Urinary bladder (tissue), 3 donors: ENCODE measurements at regions not wholly inside any gene's neighbourhood (a gene's known extent, or its start where the extent isn't known, plus 50 kb on each side); places are given as distances from the start of the nearest gene placed in this dataset.

Source experiments
- DNase-seq: peaks from one replicate; pipeline ENCODE4 v3.0.0-alpha.2; 2015; ENCODE audit errors: extremely low spot score
- H3K27ac ChIP-seq: one replicate; pipeline ENCODE4 v1.5.1; 2013; ENCODE audit warnings: low read depth, mild to moderate bottlenecking, moderate library complexity
- H3K36me3 ChIP-seq: one replicate; pipeline ENCODE4 v1.6.1; 2013; ENCODE audit warnings: mild to moderate bottlenecking, moderate library complexity; ENCODE audit not compliant: insufficient read depth
- H3K4me1 ChIP-seq: one replicate; pipeline ENCODE4 v1.6.1; 2013; ENCODE audit warnings: mild to moderate bottlenecking, moderate library complexity; ENCODE audit not compliant: insufficient read depth
- H3K4me3 ChIP-seq: one replicate; pipeline ENCODE4 v1.5.1; 2013; ENCODE audit warnings: low read depth, low read length
- WGBS: extraction: QIAGEN DNeasy Blood & Tissue Kit; methylation state at CpG from one replicate; pipeline ENCODE4 v1.1.7; 2013; 5-methylcytosine and 5-hydroxymethylcytosine counted together
- donor health status: healthy with polysubstance abuse.
- donor health status: healthy.

DNA sequence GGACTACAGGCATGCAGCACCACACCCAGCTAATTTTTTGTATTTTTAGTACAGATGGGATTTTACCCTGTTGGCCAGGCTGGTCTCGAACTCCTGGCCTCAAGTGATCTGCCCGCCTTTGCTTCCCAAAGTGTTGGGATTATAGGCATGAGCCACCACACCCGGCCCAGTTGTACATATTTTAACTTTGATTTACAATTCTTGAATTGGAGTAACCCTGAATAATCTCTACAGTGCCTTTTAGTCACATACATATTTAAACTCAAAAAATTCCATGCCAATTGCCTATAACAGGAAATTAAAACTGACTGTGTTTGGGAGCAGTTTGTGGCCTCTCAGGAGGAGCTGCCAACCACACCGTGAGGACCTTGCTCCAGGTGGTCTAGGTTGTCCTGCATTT, 199.8 kb upstream of the PDE10A start:
- no peaks in the 10 kb centered on the region for H3K36me3 ChIP-seq
- H3K4me3 ChIP-seq = no peak overlapping the region
- 86% methylated on average over 4 of the region's 4 CpGs for WGBS
- H3K4me1 ChIP-seq = no peaks in the 10 kb centered on the region
- no peak for DNase-seq
- no peak overlapping the region for H3K27ac ChIP-seq

GRCh38 chr6:165861226-165861625, 198.2 kb upstream of the PDE10A start:
- DNase-seq = no peak
- 66% methylated on average over 6 of the region's 6 CpGs for WGBS
- Histone ChIP-seq H3K36me3 (no peaks in the 10 kb centered on the region), H3K4me3 (no peak overlapping the region), H3K4me1 (no peaks in the 10 kb centered on the region), H3K27ac (no peak overlapping the region)

DNA sequence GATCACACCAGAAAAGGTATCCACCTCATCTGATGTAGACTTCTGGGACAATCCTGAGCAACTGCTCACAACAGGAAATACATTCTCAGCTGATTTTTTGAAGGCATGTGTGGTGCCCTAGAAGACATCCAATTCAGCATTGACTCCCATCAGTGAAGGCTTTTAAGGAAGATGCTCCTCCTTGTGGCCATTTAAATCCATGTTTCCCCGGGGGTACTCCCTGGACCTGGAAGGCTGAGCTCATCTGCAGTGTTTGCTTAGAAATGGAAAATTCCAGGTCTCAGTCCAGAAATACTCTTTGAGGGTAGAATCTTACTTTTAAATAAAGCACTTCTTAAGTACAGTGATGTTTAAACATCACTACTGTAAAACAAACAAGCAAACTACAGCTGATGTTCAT, 195.5 kb upstream of the PDE10A start:
- 31% methylated on average over 1 of the region's 1 CpG for WGBS
- H3K27ac ChIP-seq = no peak overlapping the region
- H3K36me3 ChIP-seq = no peaks in the 10 kb centered on the region
- H3K4me1 ChIP-seq = no peaks in the 10 kb centered on the region
- H3K4me3 ChIP-seq = no peak overlapping the region
- no peak for DNase-seq

GRCh38 chr6:165855856-165856255, 192.8 kb upstream of the PDE10A start:
- 91% methylated on average over 5 of the region's 5 CpGs for WGBS
- no peak overlapping the region for H3K27ac ChIP-seq
- no peak for DNase-seq

GRCh38 chr6:165854863-165855593, 192.0 kb upstream of the PDE10A start:
- no peak for DNase-seq
- Histone ChIP-seq H3K4me1 (no peaks in the 10 kb centered on the region), H3K4me3 (no peak overlapping the region), H3K36me3 (no peaks in the 10 kb centered on the region), H3K27ac (no peak overlapping the region)
- WGBS = 78% methylated on average over 31 of the region's 31 CpGs

More at GRCh38 chr6:165855856-165856255, 192.8 kb upstream of the PDE10A start:
- H3K36me3 ChIP-seq = no peaks in the 10 kb centered on the region
- no peaks in the 10 kb centered on the region for H3K4me1 ChIP-seq
- no peak overlapping the region for H3K4me3 ChIP-seq

- Histone ChIP-seq H3K4me3 (no peak overlapping the region), H3K27ac (no peak overlapping the region), H3K36me3 (no peaks in the 10 kb centered on the region), H3K4me1 (no peaks in the 10 kb centered on the region)
- 9% methylated on average over 67 of the region's 67 CpGs for WGBS
- no peak for DNase-seq
Observed at GRCh38 chr6:165854061-165854862, 191.2 kb upstream of the PDE10A start.

DNA sequence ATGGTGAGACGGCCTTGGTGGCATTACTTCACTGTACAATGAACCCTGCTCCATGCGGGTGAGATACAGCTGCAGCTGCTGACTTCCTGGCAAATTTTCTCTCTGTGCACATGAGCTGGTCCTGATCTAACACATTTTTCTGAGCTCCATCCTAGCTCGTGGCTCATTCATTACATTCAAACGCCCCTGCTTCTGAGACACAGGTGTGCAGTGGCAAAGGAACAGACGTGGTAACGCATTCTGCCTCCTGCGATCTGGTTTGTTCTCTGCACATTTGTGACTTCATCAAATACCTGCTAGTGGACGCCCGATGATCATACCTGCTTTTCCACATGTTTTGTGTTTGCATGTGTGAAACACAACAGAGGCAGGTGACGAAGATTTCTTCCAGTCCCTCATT, 189.6 kb upstream of the PDE10A start:
- Histone ChIP-seq H3K27ac (no peak overlapping the region), H3K4me3 (no peak overlapping the region), H3K4me1 (no peaks in the 10 kb centered on the region), H3K36me3 (no peaks in the 10 kb centered on the region)
- DNase-seq = no peak
- WGBS = 85% methylated on average over 10 of the region's 10 CpGs

- no peak for DNase-seq
- H3K27ac ChIP-seq = no peak overlapping the region
- no peaks in the 10 kb centered on the region for H3K4me1 ChIP-seq
- WGBS = 17% methylated on average over 9 of the region's 9 CpGs
- H3K4me3 ChIP-seq = no peak overlapping the region
- H3K36me3 ChIP-seq = no peaks in the 10 kb centered on the region
Observed at GRCh38 chr6:165850434-165851019, 187.5 kb upstream of the PDE10A start.

- Histone ChIP-seq H3K4me1 (no peaks in the 10 kb centered on the region), H3K4me3 (no peak overlapping the region), H3K36me3 (no peaks in the 10 kb centered on the region), H3K27ac (no peak overlapping the region)
- WGBS = 44% methylated on average over 27 of the region's 27 CpGs
- no peak for DNase-seq
Observed at GRCh38 chr6:165849534-165850430, 186.7 kb upstream of the PDE10A start.

DNA sequence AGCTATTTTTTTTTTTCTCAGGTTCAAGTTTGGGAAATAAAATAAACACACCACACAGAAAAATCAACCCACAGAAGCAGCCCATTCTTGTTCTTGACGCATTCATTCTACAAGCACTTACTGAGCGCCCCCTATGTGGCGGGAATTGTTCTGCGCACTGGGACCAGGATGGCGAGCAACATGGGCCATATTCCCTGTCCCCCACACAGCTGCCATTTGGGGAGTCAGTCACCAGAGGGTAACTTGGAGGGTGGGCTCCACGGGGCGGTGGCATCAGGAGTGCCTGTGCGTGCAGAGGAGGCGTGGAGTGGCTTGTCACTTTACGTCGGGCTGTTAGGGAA, 185.0 kb upstream of the PDE10A start:
- WGBS = 84% methylated on average over 11 of the region's 11 CpGs
- H3K27ac ChIP-seq = no peak overlapping the region
- DNase-seq = no peak

DNA sequence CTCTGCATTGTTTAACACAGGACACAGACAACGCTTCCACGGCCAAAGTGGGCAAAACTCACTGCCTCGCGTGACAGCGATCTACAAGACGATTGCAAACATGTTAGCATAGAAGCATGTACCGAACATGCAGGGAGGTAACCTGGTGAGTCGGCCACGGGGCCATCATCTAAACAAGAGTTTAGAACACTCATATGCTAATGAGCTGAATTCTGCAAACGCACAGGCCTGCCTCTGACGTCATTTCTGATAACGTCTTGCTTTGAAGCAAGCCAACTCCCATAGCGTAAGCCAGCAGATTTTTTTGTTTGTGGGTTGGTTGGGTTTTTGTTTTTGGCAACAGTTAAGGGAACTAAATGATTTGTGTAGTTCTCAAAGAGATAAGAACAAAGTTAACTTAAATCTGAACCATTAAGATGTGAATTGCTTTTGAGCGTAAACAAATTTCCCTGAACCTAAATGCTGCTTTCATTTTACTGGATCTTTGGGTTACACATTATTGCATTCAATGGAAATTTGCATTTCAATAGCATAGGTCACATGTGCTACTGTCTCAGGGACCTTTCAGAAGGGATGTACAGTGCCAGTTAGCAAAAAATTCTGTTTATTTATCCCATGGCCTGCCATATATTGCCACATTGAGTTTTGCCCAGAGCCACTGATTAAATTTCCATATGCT, 184.5 kb upstream of the PDE10A start:
- DNase-seq = no peak
- H3K4me1 ChIP-seq = no peaks in the 10 kb centered on the region
- no peak overlapping the region for H3K4me3 ChIP-seq
- H3K36me3 ChIP-seq = no peaks in the 10 kb centered on the region
- no peak overlapping the region for H3K27ac ChIP-seq
- WGBS = 53% methylated on average over 14 of the region's 14 CpGs

More for the DNA sequence above, 185.0 kb upstream of the PDE10A start:
- Histone ChIP-seq H3K4me3 (no peak overlapping the region), H3K4me1 (no peaks in the 10 kb centered on the region), H3K36me3 (no peaks in the 10 kb centered on the region)

GRCh38 chr6:165846123-165846966, 183.3 kb upstream of the PDE10A start:
- WGBS = 51% methylated on average over 22 of the region's 22 CpGs
- Histone ChIP-seq H3K27ac (no peak overlapping the region), H3K36me3 (no peaks in the 10 kb centered on the region), H3K4me1 (no peaks in the 10 kb centered on the region), H3K4me3 (no peak overlapping the region)
- DNase-seq = no peak
